ENCODE measurements at regions not wholly inside any gene's neighbourhood (a gene's known extent, or its start where the extent isn't known, plus 50 kb on each side); places are given as distances from the start of the nearest gene placed in this dataset.
A peak's percentile ranks its signal among the peaks of the same experiment; 100 is the strongest.

DNA sequence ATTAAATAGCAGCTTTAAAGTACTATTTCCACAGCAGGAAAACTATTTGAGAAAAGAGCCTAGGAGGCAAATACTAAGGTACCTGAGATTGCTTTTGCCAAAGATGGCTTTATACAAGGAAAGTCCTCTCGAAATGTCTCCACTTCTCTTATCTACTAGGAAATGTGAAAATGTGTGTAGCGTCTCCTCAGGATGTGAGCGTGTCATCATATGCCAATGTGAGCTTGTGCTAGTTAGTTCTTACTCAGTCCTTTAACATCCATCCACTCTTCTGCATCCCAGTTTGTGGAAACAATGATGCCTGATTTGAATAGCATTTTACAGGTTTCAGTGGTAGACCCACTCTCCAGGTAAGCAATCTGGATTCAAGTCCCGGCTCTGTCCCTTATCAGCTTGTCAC lies 421.0 kb downstream of the DYNC2H1 start:
- no peak for FAIRE-seq

- FAIRE-seq = no peak
Observed at GRCh38 chr11:103532133-103532788, 423.0 kb downstream of the DYNC2H1 start.

DNA sequence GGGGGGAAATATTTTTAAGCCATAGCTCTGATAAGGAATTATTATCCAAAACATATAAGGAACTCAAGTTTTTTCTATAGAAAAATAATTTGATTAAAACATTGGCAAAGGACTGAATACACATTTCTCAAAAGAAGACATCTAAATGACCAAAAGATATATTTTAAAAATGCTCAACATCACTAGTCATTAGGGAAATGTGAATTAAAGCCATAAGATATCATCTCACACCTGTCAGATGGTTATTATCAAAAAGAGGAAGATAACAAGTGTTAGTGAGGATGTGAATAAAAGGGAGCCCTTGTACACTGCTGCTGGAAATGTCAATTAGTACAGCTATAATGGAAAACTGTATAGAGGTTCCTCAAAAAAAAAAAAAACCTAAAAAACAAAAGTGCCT lies 425.0 kb downstream of the DYNC2H1 start:
- no peak for FAIRE-seq

DNA sequence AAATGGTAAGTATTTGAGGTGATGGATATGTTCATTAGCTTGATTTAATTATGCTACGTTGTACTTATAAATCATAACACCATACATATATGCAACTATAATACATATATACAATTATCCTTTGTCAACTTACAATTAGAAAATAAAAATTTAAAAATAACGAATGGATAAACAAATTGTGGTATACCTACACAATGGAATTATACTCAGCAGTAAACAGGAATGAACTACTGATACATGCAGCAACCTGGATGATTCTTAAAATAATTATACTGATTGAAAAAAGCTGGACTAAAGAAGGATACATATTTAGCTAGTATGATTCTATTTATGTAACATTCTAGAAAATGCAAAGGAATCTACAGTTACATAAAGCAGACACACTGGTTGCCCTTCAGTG lies 425.7 kb downstream of the DYNC2H1 start:
- no peak for FAIRE-seq

DNA sequence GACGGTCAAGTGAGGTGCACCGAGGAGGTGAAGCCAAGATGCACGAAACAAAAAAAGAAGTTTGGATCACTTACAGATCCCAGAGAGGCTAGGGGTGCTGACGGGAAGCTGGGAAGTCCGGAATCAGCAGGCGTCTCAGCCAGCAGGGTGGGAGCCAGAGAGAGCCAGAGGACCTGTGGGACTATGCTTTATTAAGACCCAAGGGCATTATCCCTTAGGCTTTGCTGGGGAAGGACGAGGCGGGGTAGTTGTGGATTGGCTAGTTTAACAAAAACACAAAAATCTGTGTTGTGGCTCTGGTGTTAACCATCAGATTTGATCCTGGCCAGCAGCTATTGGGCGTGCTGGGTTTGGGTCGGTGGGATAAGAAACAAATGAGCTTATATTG lies 427.1 kb downstream of the DYNC2H1 start:
- FAIRE-seq = no peak

DNA sequence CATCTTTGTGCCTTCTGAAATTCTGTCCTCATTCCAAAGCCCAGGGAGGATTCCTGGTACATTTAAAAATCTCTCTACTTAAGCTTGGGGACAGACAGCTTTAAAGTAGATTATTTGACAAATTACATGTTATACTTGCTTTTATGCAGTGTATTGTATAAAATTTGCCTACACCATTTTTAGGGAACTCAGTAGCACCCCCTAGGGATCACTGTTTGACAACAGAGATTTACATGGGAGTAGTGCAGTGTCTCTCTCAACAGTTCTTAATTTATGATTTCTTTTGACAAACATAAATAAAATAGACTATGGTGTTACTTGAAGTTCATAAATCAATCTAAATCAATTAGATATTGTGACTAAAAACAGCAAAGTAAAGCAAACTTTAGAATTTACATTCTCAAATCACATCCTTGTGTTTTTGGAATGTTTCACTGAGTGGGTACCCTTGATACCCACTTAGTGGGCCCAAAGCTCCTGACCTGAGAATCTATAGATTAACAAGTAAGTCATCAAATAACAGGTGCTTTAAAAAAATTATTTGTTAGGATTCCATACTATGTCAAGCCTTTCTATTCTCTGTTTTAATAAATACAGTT lies 428.8 kb downstream of the DYNC2H1 start:
- FAIRE-seq = peak; percentile 56

DNA sequence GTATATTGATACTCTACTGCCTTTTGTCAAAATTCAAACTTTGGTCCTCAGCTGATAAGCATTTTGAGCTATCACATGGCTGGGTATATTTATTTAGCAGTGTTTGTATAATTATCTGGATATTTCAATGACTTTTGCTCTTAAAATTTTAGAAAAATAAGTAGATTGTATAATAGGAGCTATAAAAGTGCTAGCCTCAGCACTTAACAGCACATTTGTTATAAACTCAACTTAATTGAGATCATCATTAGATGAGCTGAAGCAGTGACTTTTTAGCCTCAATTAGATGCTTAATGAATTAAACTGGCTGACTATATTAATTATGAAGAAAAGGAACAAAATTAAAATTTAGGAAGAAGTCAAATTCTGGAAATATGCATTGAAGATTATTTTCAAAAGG lies 429.9 kb downstream of the DYNC2H1 start:
- no peak for FAIRE-seq

DNA sequence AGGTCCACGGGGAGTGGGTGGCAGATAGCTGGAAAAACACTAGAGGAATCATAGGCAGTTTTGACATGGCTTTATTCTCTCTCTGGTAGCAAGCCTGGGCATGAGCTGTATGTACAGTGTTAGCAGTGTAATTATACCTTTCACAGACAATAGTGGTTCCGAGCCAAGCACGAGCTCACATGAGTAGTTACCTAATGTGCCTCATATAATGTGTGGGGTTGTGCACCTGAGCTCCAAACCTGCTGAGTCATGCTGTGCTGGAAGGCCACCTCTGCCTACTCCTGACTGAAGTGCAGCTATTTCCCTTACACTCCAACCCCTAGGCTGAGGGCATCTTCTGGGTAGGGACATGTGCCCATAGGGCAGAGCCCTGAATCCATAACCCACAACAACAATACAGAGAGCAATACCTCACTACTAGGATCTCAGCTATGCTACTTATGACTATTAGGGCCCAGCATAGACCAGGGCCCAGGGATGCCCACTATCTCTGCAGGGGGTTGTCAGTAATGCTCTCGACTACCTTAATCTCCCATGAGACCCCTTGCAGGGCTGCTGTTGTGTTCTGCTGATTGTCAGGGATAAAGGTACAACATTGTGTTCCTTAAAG lies 432.1 kb downstream of the DYNC2H1 start:
- FAIRE-seq = no peak

DNA sequence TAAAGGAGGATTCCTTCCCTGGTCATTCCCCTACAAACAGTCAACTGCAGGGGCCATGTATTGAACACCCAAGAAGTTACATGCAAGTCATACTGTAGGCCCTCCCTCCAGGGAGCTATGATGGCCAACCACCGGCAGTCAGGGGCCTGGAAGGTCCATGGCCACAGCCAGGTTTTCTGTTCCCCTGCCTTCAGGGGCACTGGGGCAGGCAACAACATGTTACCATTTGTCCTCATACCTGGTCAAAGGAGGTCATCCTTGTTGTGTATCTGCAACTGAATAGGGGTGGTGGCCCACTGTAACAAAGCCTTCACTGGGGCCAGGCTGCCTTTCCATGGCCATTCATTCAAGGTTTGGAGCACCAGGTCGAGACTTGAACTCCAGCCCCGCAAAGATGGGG lies 433.6 kb downstream of the DYNC2H1 start:
- no peak for FAIRE-seq

DNA sequence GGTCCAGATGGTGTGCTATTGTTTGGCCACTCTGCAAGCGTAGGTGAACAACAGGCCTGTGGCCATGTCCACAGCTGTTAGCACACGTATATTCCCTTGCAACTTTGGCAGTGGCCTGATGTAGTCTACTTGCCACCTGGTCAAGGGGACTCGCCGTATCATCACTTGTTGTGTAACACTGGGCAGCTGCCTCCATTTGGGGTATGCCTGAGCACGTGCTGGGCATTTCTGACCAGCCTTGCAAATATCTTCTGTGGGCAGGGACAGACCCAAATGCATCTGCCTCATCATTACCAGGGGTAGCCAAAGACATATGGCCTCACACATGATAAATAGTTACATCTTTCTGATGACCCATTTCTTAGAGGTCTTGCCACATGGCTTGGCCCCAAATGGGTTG lies 434.2 kb downstream of the DYNC2H1 start:
- no peak for FAIRE-seq

DNA sequence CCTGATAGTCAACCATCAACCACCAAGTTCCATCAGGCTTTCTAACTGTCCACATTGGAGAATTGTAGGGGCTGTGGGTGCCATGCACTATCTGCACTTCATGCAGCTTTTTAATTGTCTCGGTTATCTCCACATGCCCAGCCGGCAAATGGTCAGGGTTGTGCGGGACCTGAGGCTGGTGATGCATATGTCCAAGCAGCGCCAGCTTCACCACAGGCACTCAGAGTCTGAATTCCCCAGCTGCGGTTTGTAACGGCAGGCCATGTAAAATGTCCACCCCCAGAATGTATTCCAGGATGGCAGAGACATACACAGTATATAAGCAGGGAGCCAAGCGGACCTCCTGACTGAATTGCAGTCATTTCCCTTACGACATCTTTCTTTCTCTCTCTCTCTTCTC lies 435.6 kb downstream of the DYNC2H1 start:
- no peak for FAIRE-seq

GRCh38 chr11:103545551-103545950 lies 436.3 kb downstream of the DYNC2H1 start:
- FAIRE-seq = no peak

GRCh38 chr11:103546236-103546635 lies 437.0 kb downstream of the DYNC2H1 start:
- FAIRE-seq = no peak

DNA sequence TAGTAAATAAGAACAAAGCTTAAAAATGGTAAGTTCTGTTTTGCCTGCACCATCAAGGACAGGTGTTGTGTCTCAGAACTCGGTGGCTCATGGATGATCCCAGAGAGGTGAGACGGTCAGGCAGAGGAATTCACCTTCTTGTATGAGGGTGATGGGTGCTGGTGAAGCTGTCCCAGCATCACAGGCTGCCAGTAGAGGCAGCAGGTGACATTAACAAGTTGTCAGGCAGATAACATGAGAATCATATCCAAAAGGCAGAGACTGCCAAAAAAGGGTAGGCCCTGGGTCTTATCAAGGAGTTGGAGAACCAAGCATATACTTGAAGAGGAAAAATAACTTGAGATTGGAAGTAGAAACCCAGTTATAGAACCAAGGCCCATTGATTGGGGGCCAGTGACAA lies 437.8 kb downstream of the DYNC2H1 start:
- no peak for FAIRE-seq

DNA sequence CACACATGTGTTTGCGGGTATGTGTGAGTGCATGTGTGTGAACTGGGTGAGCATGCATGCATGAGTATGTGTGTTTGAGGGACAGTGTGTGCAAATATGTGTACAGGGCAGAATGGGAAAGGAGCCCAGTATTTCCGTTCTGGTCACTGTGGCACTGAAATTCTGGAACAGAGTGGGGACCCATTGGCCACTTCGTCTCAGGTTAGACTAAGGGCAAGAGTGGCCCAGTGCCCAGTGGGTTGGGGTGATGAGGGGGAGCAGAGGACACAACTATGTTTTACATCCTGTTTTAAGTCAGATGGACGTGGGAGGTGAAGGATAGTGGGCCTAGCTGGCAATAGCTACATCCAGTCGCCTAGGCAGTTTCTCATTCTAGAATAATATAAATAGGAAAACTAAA lies 438.5 kb downstream of the DYNC2H1 start:
- no peak for FAIRE-seq

DNA sequence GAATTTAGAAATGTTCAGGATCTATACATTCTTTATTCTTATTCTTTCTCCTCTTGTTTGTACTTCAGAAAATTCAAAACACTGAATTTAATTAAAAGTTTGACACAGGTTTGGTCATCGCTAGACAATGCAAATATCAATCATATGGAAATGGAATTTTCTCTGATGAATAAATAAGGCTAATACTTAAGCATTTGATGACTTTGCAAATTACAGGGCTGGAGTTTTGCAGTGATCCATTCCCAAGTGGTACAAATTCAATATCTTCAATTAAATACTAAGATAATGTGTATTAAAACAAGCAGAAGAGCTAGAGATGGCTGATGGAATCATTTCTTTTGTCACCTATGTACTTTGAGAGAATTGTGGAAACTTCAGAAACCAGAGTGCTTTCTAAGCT lies 439.6 kb downstream of the DYNC2H1 start:
- no peak for FAIRE-seq

DNA sequence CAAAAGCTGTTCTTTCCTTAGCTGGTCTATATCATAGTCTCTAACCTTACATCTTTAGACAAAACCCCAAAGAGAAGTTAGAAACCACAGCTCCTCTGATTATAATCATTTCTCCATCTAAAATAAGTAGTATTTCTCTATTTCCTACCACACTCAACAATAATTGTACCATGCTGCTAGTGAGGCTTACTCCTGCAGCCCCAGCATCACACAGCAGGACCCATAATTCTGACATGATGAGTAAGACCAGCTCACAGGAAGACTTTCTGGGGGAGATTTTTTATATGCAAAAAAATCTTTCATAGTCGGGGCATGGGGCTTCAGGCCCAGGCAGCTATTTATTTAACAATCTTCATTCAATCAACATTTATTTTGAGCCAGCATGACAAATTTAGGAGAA lies 441.6 kb downstream of the DYNC2H1 start:
- no peak for FAIRE-seq

- no peak for FAIRE-seq
Observed at GRCh38 chr11:103552086-103552485, 442.9 kb downstream of the DYNC2H1 start.

DNA sequence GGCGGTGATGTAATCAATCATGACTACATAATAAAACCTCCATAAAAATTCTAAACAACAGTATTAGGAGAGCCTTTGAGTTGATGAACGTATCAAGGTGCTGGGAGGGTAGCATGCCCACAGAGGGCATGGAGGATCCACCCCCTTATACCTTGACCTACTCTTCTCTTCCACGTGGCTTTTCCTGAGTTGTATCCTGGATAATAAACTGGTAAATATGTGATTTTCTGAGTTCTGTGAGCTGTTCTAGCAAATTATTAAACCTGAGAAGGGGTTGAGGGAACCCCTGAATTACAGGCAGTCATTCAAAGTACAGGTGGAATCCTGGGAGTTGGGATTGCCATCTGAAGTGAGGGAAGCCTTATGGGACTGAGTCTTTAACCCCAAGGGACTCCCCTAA lies 446.9 kb downstream of the DYNC2H1 start:
- FAIRE-seq = no peak

GRCh38 chr11:103566116-103566515 lies 456.9 kb downstream of the DYNC2H1 start:
- FAIRE-seq = no peak

DNA sequence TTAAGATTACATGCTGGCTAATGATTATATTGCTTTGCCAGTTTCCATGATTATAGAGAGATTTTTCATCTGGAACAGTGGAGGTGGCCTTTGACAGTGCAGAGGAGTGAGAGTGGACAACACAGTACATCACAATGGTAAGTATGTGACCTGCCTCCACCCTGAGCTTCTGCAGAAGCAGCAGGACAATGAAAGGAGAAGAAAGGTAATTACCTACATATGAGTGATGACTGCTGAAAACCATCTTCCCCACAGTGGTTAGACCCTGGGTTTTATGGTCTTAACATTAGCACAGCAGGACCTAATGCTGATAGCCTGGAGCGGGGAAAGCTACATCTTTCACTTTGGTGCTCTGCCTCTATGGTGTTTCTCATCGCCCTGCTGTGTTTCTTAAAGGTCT lies 454.7 kb upstream of the DDI1 start:
- FAIRE-seq = no peak

- no peak for FAIRE-seq
Observed at GRCh38 chr11:103582351-103582909, 454.0 kb upstream of the DDI1 start.

GRCh38 chr11:103584021-103584420 lies 452.4 kb upstream of the DDI1 start:
- no peak for FAIRE-seq

- FAIRE-seq = no peak
Observed at GRCh38 chr11:103584720-103585119, 451.7 kb upstream of the DDI1 start.
